GM23338 (cell line): ENCODE measurements at regions not wholly inside any gene's neighbourhood (a gene's known extent, or its start where the extent isn't known, plus 50 kb on each side); places are given as distances from the start of the nearest gene placed in this dataset.

Experiments
- CREB1 ChIP-seq: fragments of 250-450 bp; sonication (Bioruptor Pico); IDR thresholded peaks from 2 replicates; pipeline ENCODE4 v1.5.0; 2020; ENCODE audit warnings: low read depth, mild to moderate bottlenecking, moderate library complexity
- ETS1 ChIP-seq: IDR thresholded peaks from 2 replicates; pipeline ENCODE4 v1.6.1; 2016; ENCODE audit warnings: antibody characterized with exemption
- EZH2 ChIP-seq: fragments of 200-600 bp; sonication (generic); IDR thresholded peaks from one replicate; pipeline ENCODE4 v1.8.0; 2017; ENCODE audit warnings: antibody characterized with exemption, mild to moderate bottlenecking, low read depth; ENCODE audit not compliant: unreplicated experiment
- EZH2phosphoT487 ChIP-seq: fragments of 200-600 bp; sonication (generic); IDR thresholded peaks from one replicate; pipeline ENCODE4 v1.8.1; 2018; ENCODE audit warnings: antibody characterized with exemption; ENCODE audit not compliant: unreplicated experiment
- JUNB ChIP-seq: IDR thresholded peaks from one replicate; pipeline ENCODE4 v1.6.1; 2016; ENCODE audit warnings: antibody characterized with exemption; ENCODE audit not compliant: unreplicated experiment
- NANOG ChIP-seq: IDR thresholded peaks from 2 replicates; pipeline ENCODE4 v1.6.1; 2016; ENCODE audit warnings: antibody characterized with exemption, borderline replicate concordance
- POLR2AphosphoS5 ChIP-seq: IDR thresholded peaks from 2 replicates; pipeline ENCODE4 v1.6.1; 2016; ENCODE audit warnings: antibody characterized with exemption, low read depth
- REST ChIP-seq: IDR thresholded peaks from one replicate; pipeline ENCODE4 v1.6.1; 2018; ENCODE audit warnings: antibody characterized with exemption; ENCODE audit not compliant: unreplicated experiment
- ZNF114 ChIP-seq: fragments of 250-450 bp; sonication (Bioruptor Pico); IDR thresholded peaks from 2 replicates; pipeline ENCODE4 v1.5.0; 2020; ENCODE audit warnings: mild to moderate bottlenecking, moderate library complexity
- ZNF331 ChIP-seq: fragments of 250-450 bp; sonication (Bioruptor Pico); IDR thresholded peaks from 2 replicates; pipeline ENCODE4 v1.5.0; 2020; ENCODE audit warnings: low read depth, mild to moderate bottlenecking, moderate library complexity
- ZNF462 ChIP-seq: fragments of 250-450 bp; sonication (Bioruptor Pico); IDR thresholded peaks from 2 replicates; pipeline ENCODE4 v1.5.0; 2020; ENCODE audit warnings: mild to moderate bottlenecking, moderate library complexity
- TF ChIP-seq, protein P1 (sequence below), 2 experiments: fragments of 200-600 bp in 1 of 2; sonication (generic) in 1 of 2; conservative IDR thresholded peaks; 2 replicates each; pipeline versions ENCODE4 v1.5.1 to v1.6.1; 2016 to 2017; ENCODE audit warnings: antibody characterized with exemption in 2 of 2, low read depth in 2 of 2, mild to moderate bottlenecking in 2 of 2, moderate library complexity in 1 of 2

- TF ChIP-seq POLR2AphosphoS5 (no peak), EZH2 (no peak), REST (no peak), EZH2phosphoT487 (no peak), ZNF331 (CRISPR knock-in tag) (no peak), ZNF114 (CRISPR knock-in tag) (no peak), NANOG (no peak), CREB1 (CRISPR knock-in tag) (no peak), ETS1 (no peak), JUNB (no peak), ZNF462 (CRISPR knock-in tag) (no peak)
- TF ChIP-seq, protein P1, sequence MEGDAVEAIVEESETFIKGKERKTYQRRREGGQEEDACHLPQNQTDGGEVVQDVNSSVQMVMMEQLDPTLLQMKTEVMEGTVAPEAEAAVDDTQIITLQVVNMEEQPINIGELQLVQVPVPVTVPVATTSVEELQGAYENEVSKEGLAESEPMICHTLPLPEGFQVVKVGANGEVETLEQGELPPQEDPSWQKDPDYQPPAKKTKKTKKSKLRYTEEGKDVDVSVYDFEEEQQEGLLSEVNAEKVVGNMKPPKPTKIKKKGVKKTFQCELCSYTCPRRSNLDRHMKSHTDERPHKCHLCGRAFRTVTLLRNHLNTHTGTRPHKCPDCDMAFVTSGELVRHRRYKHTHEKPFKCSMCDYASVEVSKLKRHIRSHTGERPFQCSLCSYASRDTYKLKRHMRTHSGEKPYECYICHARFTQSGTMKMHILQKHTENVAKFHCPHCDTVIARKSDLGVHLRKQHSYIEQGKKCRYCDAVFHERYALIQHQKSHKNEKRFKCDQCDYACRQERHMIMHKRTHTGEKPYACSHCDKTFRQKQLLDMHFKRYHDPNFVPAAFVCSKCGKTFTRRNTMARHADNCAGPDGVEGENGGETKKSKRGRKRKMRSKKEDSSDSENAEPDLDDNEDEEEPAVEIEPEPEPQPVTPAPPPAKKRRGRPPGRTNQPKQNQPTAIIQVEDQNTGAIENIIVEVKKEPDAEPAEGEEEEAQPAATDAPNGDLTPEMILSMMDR (conservative IDR thresholded peaks at IDR 0.05; ENCODE audit: low read depth in 2 of 2): no peak
These were observed 450.6 kb upstream of the RASGEF1B start for GRCh38 chr4:81922313-81922712.
